ENCODE measurements at regions not wholly inside any gene's neighbourhood (a gene's known extent, or its start where the extent isn't known, plus 50 kb on each side); places are given as distances from the start of the nearest gene placed in this dataset.
A peak's percentile ranks its signal among the peaks of the same experiment; 100 is the strongest.

- no peaks in the 10 kb centered on the region for H3K27me3 ChIP-seq
- peaks cover 17% of the 10 kb centered on the region for H3K4me1 ChIP-seq
Observed at GRCh38 chr13:80047406-80047805, 293.5 kb downstream of the SPRY2 start.

GRCh38 chr13:80040981-80041317 is 300.0 kb downstream of the SPRY2 start:
- no peaks in the 10 kb centered on the region for H3K36me3 ChIP-seq (replicated peaks in 1 of 2; ENCODE audit: insufficient read depth in 1 of 2, low read depth in 2 of 2)
- no peak for ATAC-seq
- TF ChIP-seq POLR2A (IDR thresholded peaks at IDR 0.05): no peak
- TF ChIP-seq CTCF (IDR thresholded peaks at IDR 0.05): no peak
- intact Hi-C loops (cut with DNase I): no loop called here
- no peak overlapping the region for H3K27ac ChIP-seq
- no peaks in the 10 kb centered on the region for H3K9me3 ChIP-seq
- H3K4me1 ChIP-seq: no peaks in the 10 kb centered on the region
- no peak overlapping the region for H3K4me3 ChIP-seq
- WGBS, 2 donors: 37 to 58% methylated on average over 4 of the region's 4 CpGs
- no peaks in the 10 kb centered on the region for H3K27me3 ChIP-seq
- no peak for DNase-seq

More at GRCh38 chr13:80047406-80047805, 293.5 kb downstream of the SPRY2 start:
- no peaks in the 10 kb centered on the region for H3K36me3 ChIP-seq (replicated peaks in 1 of 2; ENCODE audit: insufficient read depth in 1 of 2, low read depth in 2 of 2)
- no peaks in the 10 kb centered on the region for H3K9me3 ChIP-seq
- intact Hi-C loops (cut with DNase I): no loop called here
- H3K4me3 ChIP-seq: no peak overlapping the region
- ATAC-seq: peak; percentile 19
- WGBS, 2 donors: 27 to 37% methylated on average over 8 of the region's 8 CpGs
- TF ChIP-seq POLR2A (IDR thresholded peaks at IDR 0.05) (no peak), CTCF (IDR thresholded peaks at IDR 0.05) (no peak)
- peak in 2 of 4 donors; percentile 3 to 8 for DNase-seq
- peak overlapping the region in 1 of 4 donors; percentile 2 for H3K27ac ChIP-seq

GRCh38 chr13:80040196-80040980 is 300.5 kb downstream of the SPRY2 start:
- no peaks in the 10 kb centered on the region for H3K27me3 ChIP-seq
- 51 to 68% methylated on average over 4 of the region's 4 CpGs for WGBS, 2 donors
- no peak overlapping the region for H3K4me3 ChIP-seq
- no peaks in the 10 kb centered on the region for H3K9me3 ChIP-seq
- H3K27ac ChIP-seq: no peak overlapping the region
- no peaks in the 10 kb centered on the region for H3K4me1 ChIP-seq
- no peak for ATAC-seq
- TF ChIP-seq POLR2A (IDR thresholded peaks at IDR 0.05) (no peak), CTCF (IDR thresholded peaks at IDR 0.05) (no peak)
- H3K36me3 ChIP-seq (replicated peaks in 1 of 2; ENCODE audit: insufficient read depth in 1 of 2, low read depth in 2 of 2): no peaks in the 10 kb centered on the region
- peak in 1 of 4 donors; percentile 7 for DNase-seq
- intact Hi-C loops (cut with DNase I): no loop called here

- whole genome bisulfite sequencing, 2 donors: 58 to 81% methylated on average over 1 of the region's 1 CpG
- Histone ChIP-seq H3K36me3 (replicated peaks in 1 of 2; ENCODE audit: insufficient read depth in 1 of 2, low read depth in 2 of 2) (no peaks in the 10 kb centered on the region), H3K27ac (no peak overlapping the region), H3K4me1 (no peaks in the 10 kb centered on the region), H3K9me3 (no peaks in the 10 kb centered on the region), H3K27me3 (no peaks in the 10 kb centered on the region), H3K4me3 (no peak overlapping the region)
- ATAC-seq (no peak), DNase-seq (no peak)
- intact Hi-C loops (cut with DNase I): no loop called here
- TF ChIP-seq CTCF (IDR thresholded peaks at IDR 0.05) (no peak), POLR2A (IDR thresholded peaks at IDR 0.05) (no peak)
Observed at GRCh38 chr13:80039000-80039399, 301.9 kb downstream of the SPRY2 start.

- Histone ChIP-seq H3K27ac (no peak overlapping the region), H3K9me3 (no peaks in the 10 kb centered on the region), H3K4me1 (no peaks in the 10 kb centered on the region), H3K4me3 (no peak overlapping the region), H3K27me3 (no peaks in the 10 kb centered on the region), H3K36me3 (replicated peaks in 1 of 2; ENCODE audit: insufficient read depth in 1 of 2, low read depth in 2 of 2) (no peaks in the 10 kb centered on the region)
- intact Hi-C loops (cut with DNase I): no loop called here
- no peak for DNase-seq
- no peak for TF ChIP-seq POLR2A (IDR thresholded peaks at IDR 0.05)
- no peak for TF ChIP-seq CTCF (IDR thresholded peaks at IDR 0.05)
- no peak for ATAC-seq
Observed at GRCh38 chr13:80038371-80038770, 302.6 kb downstream of the SPRY2 start.
